ENCODE measurements at regions not wholly inside any gene's neighbourhood (a gene's known extent, or its start where the extent isn't known, plus 50 kb on each side); places are given as distances from the start of the nearest gene placed in this dataset.
"Not testable (repeated sequence)": the region's sequence is repeated elsewhere in the genome, so short reads cannot be mapped to it uniquely, and the experiment has no call there.

DNA sequence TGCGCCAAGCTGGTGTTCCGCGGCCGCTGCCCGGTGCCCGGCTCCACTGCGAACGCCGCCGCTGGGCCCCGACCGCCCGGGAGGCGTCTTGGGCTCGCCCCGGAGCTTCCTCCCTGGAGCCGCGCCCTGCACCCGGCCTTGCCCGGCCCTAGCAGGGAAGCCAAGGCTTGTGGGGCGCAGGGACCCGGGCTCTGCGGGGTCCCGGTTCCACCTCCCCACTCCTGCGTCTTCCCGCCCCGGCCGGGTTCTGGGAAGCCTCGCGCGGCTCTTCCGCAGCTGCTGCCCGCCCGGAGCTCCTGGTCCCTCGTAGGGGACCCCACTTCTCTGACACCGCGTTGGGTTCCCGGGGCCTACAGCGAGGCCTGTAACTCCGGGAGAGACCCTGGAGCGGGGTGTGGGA lies 149.8 kb downstream of the OR4F15 start:
- peak overlapping the region; percentile 38 for H3K4me3 ChIP-seq
- no CpG with 5 or more reads among the region's 41 CpGs for WGBS
- not testable (repeated sequence) for H3K27ac ChIP-seq; H3K36me3 ChIP-seq; DNase-seq (ENCODE audit: low spot score in 2 of 2); H3K9me3 ChIP-seq; H3K27me3 ChIP-seq; H3K4me1 ChIP-seq

DNA sequence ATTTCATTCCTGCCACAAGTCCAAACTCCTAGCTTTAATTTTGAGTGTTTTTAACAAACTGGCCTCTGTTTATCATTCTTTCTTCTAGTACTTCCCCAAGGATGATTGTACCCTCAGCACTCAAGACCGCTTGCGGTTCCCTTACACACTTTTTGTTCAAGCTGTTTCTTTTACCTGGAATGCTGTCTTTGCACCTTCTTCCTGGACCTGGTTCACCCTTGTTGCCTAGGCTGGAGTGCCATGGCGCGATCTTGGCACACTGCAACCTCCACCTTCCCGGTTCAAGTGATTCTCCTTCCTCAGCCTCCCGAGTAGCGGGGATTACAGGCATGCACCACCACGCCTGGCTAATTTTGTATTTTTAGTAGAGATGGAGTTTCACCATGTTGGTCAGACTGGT lies 151.7 kb downstream of the OR4F15 start:
- H3K27me3 ChIP-seq; DNase-seq (ENCODE audit: low spot score in 2 of 2); H3K36me3 ChIP-seq; H3K9me3 ChIP-seq; H3K4me1 ChIP-seq; H3K4me3 ChIP-seq; H3K27ac ChIP-seq: not testable (repeated sequence)
- 96% methylated on average over 8 of the region's 8 CpGs for WGBS

DNA sequence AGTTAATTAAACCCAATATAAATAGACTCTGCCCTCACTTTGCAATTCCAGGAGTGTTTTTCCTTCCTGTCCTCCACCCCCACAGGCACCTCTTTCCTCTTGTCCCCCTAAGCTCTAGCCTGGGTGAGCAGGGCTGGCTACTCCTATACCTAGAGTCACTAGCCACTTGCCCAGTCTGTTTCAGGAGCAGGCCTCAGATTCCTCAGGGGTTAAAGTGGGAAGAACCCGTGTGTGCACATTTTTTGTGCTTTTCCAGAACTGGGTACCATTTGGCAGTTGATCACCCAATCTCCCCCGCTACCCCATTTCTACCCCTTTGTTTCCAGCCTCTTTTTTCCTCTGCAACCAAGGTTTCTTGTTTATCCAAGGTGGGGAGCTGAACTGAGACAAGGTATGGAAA lies 153.4 kb downstream of the OR4F15 start:
- H3K27ac ChIP-seq, H3K36me3 ChIP-seq, H3K4me1 ChIP-seq, H3K27me3 ChIP-seq, H3K9me3 ChIP-seq, H3K4me3 ChIP-seq: not testable (repeated sequence)
- DNase-seq (ENCODE audit: low spot score in 2 of 2): peak in 1 of 2 donors; percentile 33
- WGBS: 81% methylated on average over 2 of the region's 2 CpGs

DNA sequence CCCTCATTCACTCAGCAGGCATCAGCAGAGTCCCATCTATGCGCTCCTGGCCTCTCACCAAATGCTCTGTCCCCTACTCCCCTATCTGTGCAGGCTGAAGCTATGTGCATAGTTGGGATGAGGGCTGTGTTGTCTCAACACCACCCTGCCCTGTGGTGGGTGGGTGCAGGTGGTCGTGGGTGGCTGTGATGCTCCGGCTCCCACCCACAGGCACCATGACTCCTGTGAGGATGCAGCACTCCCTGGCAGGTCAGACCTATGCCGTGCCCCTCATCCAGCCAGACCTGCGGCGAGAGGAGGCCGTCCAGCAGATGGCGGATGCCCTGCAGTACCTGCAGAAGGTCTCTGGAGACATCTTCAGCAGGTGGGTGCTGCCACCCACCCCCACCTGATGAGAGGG lies 153.9 kb downstream of the OR4F15 start:
- not testable (repeated sequence) for H3K27ac ChIP-seq, H3K36me3 ChIP-seq, H3K9me3 ChIP-seq, H3K4me1 ChIP-seq, H3K4me3 ChIP-seq, H3K27me3 ChIP-seq
- 90% methylated on average over 8 of the region's 8 CpGs for WGBS
- DNase-seq (ENCODE audit: low spot score in 2 of 2): peak; percentile 71 to 74

DNA sequence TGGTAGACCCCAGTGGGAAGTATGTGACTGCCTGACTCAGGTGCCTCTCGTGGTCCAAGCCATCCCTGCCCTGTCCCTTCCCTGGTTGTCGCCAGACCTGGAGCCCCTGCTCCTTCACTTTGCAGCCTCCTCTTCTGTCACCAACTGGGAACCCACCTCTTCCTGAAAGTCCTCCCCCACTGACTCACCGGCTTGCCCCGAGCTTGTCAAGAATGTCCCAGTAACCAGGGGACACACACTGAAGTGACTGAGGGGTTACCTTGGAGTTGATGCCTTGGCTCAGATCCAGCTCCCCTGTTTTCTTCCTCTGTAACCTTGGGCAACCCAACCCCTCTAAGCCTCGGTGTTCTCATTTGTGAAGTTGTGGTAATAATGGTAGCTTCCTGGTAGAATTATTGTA lies 155.4 kb downstream of the OR4F15 start:
- H3K4me1 ChIP-seq, H3K9me3 ChIP-seq, H3K27ac ChIP-seq, H3K27me3 ChIP-seq, H3K4me3 ChIP-seq, H3K36me3 ChIP-seq: not testable (repeated sequence)
- DNase-seq (ENCODE audit: low spot score in 2 of 2): peak in 1 of 2 donors; percentile 69
- WGBS: 93% methylated on average over 3 of the region's 5 CpGs

DNA sequence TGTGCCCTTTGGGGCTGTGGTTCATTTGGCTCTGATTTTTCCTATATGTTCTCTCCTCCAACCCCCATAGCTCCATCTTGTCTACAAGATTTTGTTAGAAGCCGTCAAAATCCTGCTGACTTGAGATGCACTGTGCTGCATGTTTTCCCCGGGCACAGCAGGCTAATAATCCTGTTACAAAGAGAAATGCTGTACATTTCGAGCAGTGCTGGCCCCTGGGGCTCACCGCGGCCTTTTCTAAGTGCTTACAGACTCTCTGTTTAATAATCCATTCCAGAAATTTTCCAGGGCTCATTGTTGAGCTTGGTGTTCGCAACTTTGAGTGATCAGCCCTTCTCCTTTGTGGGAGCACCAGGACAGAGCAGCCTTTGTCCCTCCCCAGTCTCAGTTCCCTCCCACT lies 158.6 kb downstream of the OR4F15 start:
- DNase-seq (ENCODE audit: low spot score in 2 of 2); H3K9me3 ChIP-seq; H3K4me3 ChIP-seq; H3K27ac ChIP-seq; H3K36me3 ChIP-seq; H3K4me1 ChIP-seq; H3K27me3 ChIP-seq: not testable (repeated sequence)
- 73% methylated on average over 5 of the region's 6 CpGs for WGBS

DNA sequence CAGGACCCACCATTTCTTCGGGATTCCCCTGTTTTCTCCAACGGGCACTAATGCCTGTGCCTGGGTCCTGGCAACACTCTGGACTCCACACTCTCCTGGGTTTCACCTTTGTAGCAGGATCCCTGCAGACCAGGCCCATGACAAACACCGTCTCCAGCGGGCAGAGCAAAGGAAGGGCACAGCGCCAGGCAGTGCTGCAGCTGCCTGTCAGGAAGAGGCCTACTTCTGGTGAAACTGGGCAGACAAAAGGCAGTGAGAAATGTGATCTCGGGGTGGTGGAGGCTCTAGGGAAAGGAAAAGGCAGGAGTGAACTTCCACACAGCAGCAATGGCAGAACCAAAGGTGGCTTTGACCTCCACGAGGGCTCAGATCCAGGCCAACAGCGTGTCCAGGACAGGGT lies 165.3 kb downstream of the OR4F15 start:
- H3K4me3 ChIP-seq: not testable (repeated sequence)
- 0% methylated on average over 1 of the region's 8 CpGs for WGBS

DNA sequence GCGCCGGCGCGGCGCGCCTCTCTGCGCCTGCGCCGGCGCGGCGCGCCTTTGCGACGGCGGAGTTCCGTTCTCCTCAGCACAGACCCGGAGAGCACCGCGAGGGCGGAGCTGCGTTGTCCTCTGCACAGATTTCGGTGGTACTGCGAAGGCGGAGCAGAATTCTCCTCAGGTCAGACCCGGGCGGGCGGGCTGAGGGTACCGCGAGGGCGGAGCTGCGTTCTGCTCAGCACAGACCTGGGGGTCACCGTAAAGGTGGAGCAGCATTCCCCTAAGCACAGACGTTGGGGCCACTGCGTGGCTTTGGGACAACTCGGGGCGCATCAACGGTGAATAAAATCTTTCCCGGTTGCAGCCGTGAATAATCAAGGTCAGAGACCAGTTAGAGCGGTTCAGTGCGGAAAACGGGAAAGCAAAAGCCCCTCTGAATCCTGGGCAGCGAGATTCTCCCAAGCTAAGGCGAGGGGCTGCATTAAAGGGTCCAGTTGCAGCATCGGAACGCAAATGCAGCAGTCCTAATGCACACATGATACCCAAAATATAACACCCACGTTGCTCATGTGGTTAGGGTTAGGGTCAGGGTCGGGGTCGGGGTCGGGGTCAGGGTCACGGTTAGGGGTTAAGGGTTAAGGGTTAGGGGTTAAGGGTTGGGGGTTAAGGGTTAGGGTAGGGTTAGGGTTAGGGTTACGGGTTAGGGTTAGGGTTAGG lies 168.4 kb downstream of the OR4F15 start:
- H3K4me1 ChIP-seq; H3K9me3 ChIP-seq; H3K4me3 ChIP-seq; H3K27ac ChIP-seq; H3K36me3 ChIP-seq; DNase-seq (ENCODE audit: low spot score in 2 of 2); H3K27me3 ChIP-seq: not testable (repeated sequence)
- WGBS: 84% methylated on average over 53 of the region's 53 CpGs

More for the DNA sequence above, 165.3 kb downstream of the OR4F15 start:
- H3K9me3 ChIP-seq; H3K27ac ChIP-seq; H3K4me1 ChIP-seq; H3K27me3 ChIP-seq; H3K36me3 ChIP-seq; DNase-seq (ENCODE audit: low spot score in 2 of 2): not testable (repeated sequence)
